Ascending aorta (tissue), 2 donors: ENCODE measurements at regions not wholly inside any gene's neighbourhood (a gene's known extent, or its start where the extent isn't known, plus 50 kb on each side); places are given as distances from the start of the nearest gene placed in this dataset.
"Not testable (repeated sequence)": the region's sequence is repeated elsewhere in the genome, so short reads cannot be mapped to it uniquely, and the experiment has no call there.

Source experiments
- DNase-seq, 2 donors: peaks; one replicate each; pipeline ENCODE4 v3.0.0-alpha.2; 2019; ENCODE audit warnings: low spot score in 2 of 2
- H3K27ac ChIP-seq, 2 donors: fragments of 200-600 bp; sonication (generic); one replicate each; pipeline ENCODE4 v1.5.1; 2016 to 2017; ENCODE audit warnings: mild to moderate bottlenecking in 1 of 2
- H3K27me3 ChIP-seq: fragments of 200-600 bp; sonication (generic); one replicate; pipeline ENCODE4 v1.5.1; 2017
- H3K36me3 ChIP-seq, 2 donors: fragments of 200-600 bp; sonication (generic); one replicate each; pipeline ENCODE4 v1.5.1; 2016
- H3K4me1 ChIP-seq, 2 donors: fragments of 200-600 bp; sonication (generic); one replicate each; pipeline ENCODE4 v1.5.1; 2016 to 2017; ENCODE audit warnings: mild to moderate bottlenecking in 1 of 2
- H3K4me3 ChIP-seq, 2 donors: fragments of 200-600 bp; sonication (generic); one replicate each; pipeline ENCODE4 v1.5.1; 2016 to 2017; ENCODE audit warnings: mild to moderate bottlenecking in 1 of 2
- H3K9me3 ChIP-seq, 2 donors: fragments of 200-600 bp; sonication (generic); one replicate each; pipeline ENCODE4 v1.5.1; 2016
- intact Hi-C: fragments of 100-400 bp; cut with DNase I; formaldehyde crosslinking; loops from one replicate; pipeline ENCODE4 v1.15.1; 2023

- H3K4me1 ChIP-seq, intact Hi-C loops, H3K27ac ChIP-seq, H3K27me3 ChIP-seq, H3K36me3 ChIP-seq, H3K9me3 ChIP-seq: not testable (repeated sequence)
- peak overlapping the region; percentile 21 to 61 for H3K4me3 ChIP-seq
- peak in 1 of 2 donors; percentile 57 for DNase-seq
These were observed 60.3 kb downstream of the GOLGA8K start for GRCh38 chr15:32342772-32343199.

DNA sequence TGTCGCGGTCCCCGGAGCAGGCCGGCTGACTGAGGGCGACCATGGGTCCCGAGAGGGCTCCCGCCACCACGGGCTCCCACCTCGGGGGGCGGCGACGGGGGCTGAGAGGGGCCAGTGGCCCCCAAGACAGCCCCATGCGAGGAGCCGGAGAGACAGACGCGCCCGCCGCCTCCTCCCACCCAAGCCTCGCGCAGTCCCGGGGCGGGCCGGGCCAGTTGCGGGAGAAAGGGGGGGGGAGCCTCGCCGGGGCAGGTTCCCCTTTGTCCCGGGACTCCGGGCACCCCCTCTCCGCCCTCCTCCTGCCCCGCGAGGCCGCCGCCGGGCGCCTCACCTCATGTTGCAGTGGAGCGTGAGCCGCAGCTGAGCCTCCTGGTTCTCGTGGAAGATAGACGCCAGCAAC, 60.8 kb downstream of the GOLGA8K start:
- H3K27ac ChIP-seq, H3K27me3 ChIP-seq, H3K36me3 ChIP-seq, intact Hi-C loops, H3K9me3 ChIP-seq, H3K4me1 ChIP-seq, DNase-seq: not testable (repeated sequence)
- peak overlapping the region in 1 of 2 donors; percentile 42 for H3K4me3 ChIP-seq

GRCh38 chr15:32341530-32341929, 61.6 kb downstream of the GOLGA8K start:
- H3K4me1 ChIP-seq, H3K27ac ChIP-seq, H3K9me3 ChIP-seq, DNase-seq, intact Hi-C loops, H3K36me3 ChIP-seq, H3K4me3 ChIP-seq, H3K27me3 ChIP-seq: not testable (repeated sequence)

DNA sequence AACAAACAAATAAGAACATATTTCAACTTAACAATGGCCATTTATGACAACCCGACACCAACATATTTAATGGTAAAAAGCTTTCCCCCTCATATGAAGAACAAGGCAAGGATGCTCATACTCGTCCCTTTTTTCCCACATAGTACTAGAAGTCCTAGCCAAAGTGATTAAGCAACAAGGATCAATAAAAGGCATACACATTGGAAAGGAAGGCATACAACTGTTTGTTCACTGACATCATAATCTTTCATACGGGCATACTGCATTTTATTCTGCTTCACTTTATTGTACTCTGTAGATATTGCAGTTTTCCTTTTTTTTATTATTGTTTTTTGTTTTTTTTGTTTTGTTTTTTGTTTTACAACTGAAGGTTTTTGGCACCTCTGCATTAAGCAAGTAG, 66.3 kb downstream of the GOLGA8K start:
- H3K27ac ChIP-seq, H3K27me3 ChIP-seq, intact Hi-C loops, DNase-seq, H3K4me1 ChIP-seq, H3K4me3 ChIP-seq, H3K36me3 ChIP-seq, H3K9me3 ChIP-seq: not testable (repeated sequence)

- DNase-seq, H3K27me3 ChIP-seq, H3K4me3 ChIP-seq, H3K9me3 ChIP-seq, H3K4me1 ChIP-seq, H3K27ac ChIP-seq, H3K36me3 ChIP-seq, intact Hi-C loops: not testable (repeated sequence)
These were observed 79.7 kb downstream of the GOLGA8K start for GRCh38 chr15:32323353-32323752.

GRCh38 chr15:32319247-32319646, 83.8 kb downstream of the GOLGA8K start:
- intact Hi-C loops, H3K27ac ChIP-seq, DNase-seq, H3K27me3 ChIP-seq, H3K9me3 ChIP-seq, H3K4me1 ChIP-seq, H3K36me3 ChIP-seq, H3K4me3 ChIP-seq: not testable (repeated sequence)

DNA sequence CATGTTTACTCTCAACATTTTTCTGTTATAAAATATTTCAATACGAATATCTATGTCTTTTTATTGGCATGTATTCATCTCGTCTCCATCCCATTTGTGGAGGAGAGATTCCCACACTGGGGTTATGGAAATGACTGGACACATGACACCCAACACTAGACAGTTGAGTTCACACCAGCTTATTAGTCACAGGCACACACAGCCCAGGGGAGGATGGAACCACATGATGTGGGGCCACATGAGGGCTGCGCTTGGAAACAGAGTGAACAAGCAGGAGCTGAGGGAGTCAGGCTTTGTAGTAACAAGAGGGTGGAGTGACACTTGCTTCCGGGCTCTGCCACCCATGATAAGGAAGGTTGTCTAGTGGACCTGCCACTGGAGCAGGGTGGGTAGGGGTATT, 86.6 kb downstream of the GOLGA8K start:
- H3K9me3 ChIP-seq, H3K27me3 ChIP-seq, H3K4me1 ChIP-seq, DNase-seq, H3K36me3 ChIP-seq, intact Hi-C loops, H3K4me3 ChIP-seq, H3K27ac ChIP-seq: not testable (repeated sequence)

DNA sequence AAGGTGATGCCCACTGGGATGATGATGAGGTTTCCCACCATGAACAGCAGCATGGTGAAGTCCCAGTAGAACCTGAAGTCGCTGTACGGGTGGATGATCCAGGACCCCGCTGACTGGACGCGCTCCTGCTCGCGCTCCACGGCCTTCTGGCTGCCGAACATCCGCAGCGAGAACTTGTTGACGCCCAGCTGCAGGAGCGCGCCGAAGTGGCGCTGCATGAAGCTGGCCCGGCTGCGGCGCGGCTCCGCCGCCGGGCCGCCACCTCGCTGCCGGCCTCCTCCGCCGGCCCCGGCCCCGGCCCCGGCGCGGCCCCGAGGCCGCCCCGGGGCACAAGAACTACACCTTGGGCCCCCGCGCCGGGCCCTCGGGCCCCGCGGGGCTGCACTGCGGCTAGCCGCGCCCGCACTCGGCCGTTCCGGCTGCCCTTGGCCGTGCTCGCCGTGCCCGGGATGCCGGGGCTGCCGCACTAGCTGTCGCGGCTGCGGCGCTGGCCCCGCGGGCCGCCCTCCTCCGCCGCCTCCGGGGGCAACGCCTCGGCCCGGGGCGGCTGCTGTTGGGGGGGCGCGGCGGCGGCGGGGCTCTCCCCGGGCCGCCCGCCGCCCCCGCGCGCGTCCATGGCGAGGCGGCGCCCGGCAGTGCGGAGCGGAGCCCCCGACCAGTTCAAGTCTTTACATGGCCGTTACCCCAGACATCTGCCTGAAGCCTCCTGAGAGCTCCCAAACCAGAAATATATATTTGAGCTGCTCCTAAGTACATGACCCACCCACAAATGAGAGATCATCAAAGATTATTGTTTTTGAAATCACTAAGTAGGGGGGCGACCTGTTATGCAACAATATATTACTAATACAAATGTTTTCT, 87.8 kb downstream of the GOLGA8K start:
- DNase-seq, H3K4me3 ChIP-seq, H3K4me1 ChIP-seq, H3K27ac ChIP-seq, H3K36me3 ChIP-seq, intact Hi-C loops, H3K27me3 ChIP-seq, H3K9me3 ChIP-seq: not testable (repeated sequence)

GRCh38 chr15:32313446-32314209, 89.5 kb downstream of the GOLGA8K start:
- intact Hi-C loops, H3K27me3 ChIP-seq, H3K9me3 ChIP-seq, DNase-seq, H3K4me1 ChIP-seq, H3K27ac ChIP-seq, H3K4me3 ChIP-seq, H3K36me3 ChIP-seq: not testable (repeated sequence)

GRCh38 chr15:32312721-32313120, 90.4 kb downstream of the GOLGA8K start:
- H3K27me3 ChIP-seq, intact Hi-C loops, H3K9me3 ChIP-seq, H3K27ac ChIP-seq, H3K4me1 ChIP-seq, DNase-seq, H3K4me3 ChIP-seq, H3K36me3 ChIP-seq: not testable (repeated sequence)

GRCh38 chr15:32307592-32307991, 95.5 kb downstream of the GOLGA8K start:
- H3K36me3 ChIP-seq, H3K4me1 ChIP-seq, H3K27me3 ChIP-seq, H3K4me3 ChIP-seq, intact Hi-C loops, DNase-seq, H3K9me3 ChIP-seq, H3K27ac ChIP-seq: not testable (repeated sequence)

GRCh38 chr15:32276200-32276830, 126.8 kb downstream of the GOLGA8K start:
- H3K4me3 ChIP-seq, H3K36me3 ChIP-seq, H3K27me3 ChIP-seq, H3K27ac ChIP-seq, DNase-seq, H3K9me3 ChIP-seq, intact Hi-C loops, H3K4me1 ChIP-seq: not testable (repeated sequence)

DNA sequence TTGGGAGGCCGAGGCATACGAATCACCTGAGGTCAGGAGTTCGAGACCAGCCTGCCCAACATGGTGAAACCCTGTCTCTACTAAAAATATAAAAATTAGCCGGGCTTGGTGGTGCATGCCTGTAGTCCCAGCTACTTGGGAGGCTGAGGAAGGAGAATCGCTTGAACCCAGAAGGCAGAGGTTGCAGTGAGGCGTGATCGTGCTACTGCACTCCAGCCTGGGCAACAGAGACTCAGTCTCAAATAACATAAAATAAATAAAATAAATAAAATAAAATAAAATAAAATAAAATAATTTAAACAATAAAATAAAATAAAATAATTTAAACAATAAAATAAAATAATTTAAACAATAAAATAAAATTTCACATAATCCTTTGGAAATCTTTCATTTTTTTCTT, 149.1 kb downstream of the GOLGA8K start:
- H3K27ac ChIP-seq, H3K27me3 ChIP-seq, intact Hi-C loops, H3K4me3 ChIP-seq, H3K36me3 ChIP-seq, H3K4me1 ChIP-seq, DNase-seq, H3K9me3 ChIP-seq: not testable (repeated sequence)

- H3K36me3 ChIP-seq, H3K27ac ChIP-seq, H3K9me3 ChIP-seq, intact Hi-C loops, H3K4me1 ChIP-seq, H3K27me3 ChIP-seq, DNase-seq, H3K4me3 ChIP-seq: not testable (repeated sequence)
These were observed 153.9 kb downstream of the GOLGA8K start for GRCh38 chr15:32249207-32249606.
